ENCODE measurements at regions not wholly inside any gene's neighbourhood (a gene's known extent, or its start where the extent isn't known, plus 50 kb on each side); places are given as distances from the start of the nearest gene placed in this dataset.

DNA sequence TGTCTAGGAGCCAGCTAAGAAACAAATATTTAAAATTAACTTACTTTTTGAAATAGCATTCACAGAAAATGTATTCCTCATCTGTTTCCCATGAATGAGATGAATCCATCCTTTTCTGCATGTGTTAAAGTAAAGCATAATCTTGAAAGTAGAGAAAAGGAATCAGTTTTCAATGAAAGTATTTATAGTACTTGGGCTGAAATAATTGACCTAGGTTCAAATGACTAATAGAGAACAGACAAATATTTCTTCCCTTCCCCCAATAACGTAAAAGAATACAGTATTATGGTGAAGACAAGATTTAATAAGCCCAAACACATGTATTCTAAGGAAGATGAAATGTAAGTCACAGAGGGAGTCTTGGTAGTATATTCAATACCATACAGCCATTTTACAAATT is 403.5 kb downstream of the ZNF608 start:
- no peak for TF ChIP-seq EZH2 (IDR thresholded peaks at IDR 0.05; ENCODE audit: insufficient read depth, poor library complexity, severe bottlenecking)
- TF ChIP-seq EZH2phosphoT487 (IDR thresholded peaks at IDR 0.05; ENCODE audit: insufficient read depth, low read depth), result no peak
